ENCODE measurements at regions not wholly inside any gene's neighbourhood (a gene's known extent, or its start where the extent isn't known, plus 50 kb on each side); places are given as distances from the start of the nearest gene placed in this dataset.
A peak's percentile ranks its signal among the peaks of the same experiment; 100 is the strongest.

DNA sequence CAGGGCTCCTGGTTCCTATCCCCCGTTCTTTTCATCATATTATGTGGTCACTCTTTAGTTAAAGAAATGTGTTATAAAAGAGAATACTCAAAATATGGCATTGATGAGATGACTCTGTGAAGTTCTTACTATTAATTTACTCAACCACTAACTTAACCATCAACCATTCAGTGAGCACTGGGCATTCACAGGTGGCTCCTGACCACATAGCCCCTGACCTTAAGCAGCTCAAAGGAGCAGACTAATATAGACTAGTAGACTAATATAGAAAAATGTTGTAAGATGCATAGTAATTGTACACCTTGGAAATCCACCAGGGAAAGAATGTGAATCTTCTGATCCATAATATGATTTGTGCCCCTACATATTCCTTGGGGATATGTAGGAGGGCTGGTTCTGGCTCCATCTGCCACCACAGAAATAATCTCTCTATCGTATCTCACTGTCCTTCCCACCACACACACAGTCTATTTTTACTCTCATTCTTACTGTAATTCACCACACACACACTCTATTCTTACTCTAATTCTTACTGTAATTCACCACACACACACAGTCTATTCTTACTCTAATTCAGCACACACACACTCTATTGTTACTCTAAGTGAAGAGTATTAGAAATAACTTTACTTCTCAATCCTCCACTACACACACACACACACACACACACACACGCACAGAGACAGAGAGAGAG, 188.9 kb upstream of the ITGA4 start:
- no peak for DNase-seq
- Histone ChIP-seq H3K79me2 (ENCODE audit: low read depth) (no peaks in the 10 kb centered on the region), H3K36me3 (ENCODE audit: low read depth) (no peaks in the 10 kb centered on the region), H3K27ac (no peak overlapping the region), H4K20me1 (ENCODE audit: insufficient read depth) (no peaks in the 10 kb centered on the region), H3F3A (ENCODE audit: insufficient read depth, low read depth) (no peaks in the 10 kb centered on the region), H3K9me3 (ENCODE audit: insufficient read depth, low read depth) (no peaks in the 10 kb centered on the region), H3K27me3 (ENCODE audit: insufficient read depth, low read depth) (no peaks in the 10 kb centered on the region), H2AFZ (no peak overlapping the region), H3K4me3 (no peak overlapping the region), H3K4me1 (replicated peaks; ENCODE audit: insufficient read depth) (no peaks in the 10 kb centered on the region), H3K4me2 (no peak overlapping the region), H3K9me2 (ENCODE audit: insufficient read depth) (no peaks in the 10 kb centered on the region)
- POLR2A ChIA-PET (ENCODE audit: unreplicated experiment) = no interaction called here
- CTCF ChIA-PET = no interaction called here
- BruUV-seq (replicated peaks) = no TSS peak
- TF ChIP-seq, protein P1, sequence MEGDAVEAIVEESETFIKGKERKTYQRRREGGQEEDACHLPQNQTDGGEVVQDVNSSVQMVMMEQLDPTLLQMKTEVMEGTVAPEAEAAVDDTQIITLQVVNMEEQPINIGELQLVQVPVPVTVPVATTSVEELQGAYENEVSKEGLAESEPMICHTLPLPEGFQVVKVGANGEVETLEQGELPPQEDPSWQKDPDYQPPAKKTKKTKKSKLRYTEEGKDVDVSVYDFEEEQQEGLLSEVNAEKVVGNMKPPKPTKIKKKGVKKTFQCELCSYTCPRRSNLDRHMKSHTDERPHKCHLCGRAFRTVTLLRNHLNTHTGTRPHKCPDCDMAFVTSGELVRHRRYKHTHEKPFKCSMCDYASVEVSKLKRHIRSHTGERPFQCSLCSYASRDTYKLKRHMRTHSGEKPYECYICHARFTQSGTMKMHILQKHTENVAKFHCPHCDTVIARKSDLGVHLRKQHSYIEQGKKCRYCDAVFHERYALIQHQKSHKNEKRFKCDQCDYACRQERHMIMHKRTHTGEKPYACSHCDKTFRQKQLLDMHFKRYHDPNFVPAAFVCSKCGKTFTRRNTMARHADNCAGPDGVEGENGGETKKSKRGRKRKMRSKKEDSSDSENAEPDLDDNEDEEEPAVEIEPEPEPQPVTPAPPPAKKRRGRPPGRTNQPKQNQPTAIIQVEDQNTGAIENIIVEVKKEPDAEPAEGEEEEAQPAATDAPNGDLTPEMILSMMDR (conservative IDR thresholded peaks at IDR 0.05) = no peak
- TF ChIP-seq EZH2 (IDR thresholded peaks at IDR 0.05; ENCODE audit: low read depth) = no peak
- intact Hi-C loops (cut with micrococcal nuclease; ENCODE audit: unreplicated experiment) = no loop called here

DNA sequence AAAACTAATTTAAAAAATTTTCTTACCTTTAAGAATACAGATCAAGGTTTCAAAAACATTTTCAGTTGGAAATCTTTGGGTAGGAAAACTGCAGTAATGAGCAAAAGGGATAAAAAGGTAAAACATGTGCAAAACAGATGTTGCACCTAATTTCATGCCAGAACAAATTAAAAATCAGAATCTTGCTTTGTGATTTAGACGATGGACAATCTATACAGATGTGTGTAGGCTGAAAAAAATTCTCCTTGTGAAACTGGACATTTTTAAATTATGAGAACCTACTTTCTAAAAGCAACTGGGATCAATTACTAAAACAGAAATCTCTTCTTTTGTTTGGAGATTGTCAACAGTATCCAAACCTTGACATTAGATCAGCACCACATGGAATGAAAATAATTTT, 183.2 kb upstream of the ITGA4 start:
- Histone ChIP-seq H3K36me3 (ENCODE audit: low read depth) (no peaks in the 10 kb centered on the region), H3K4me3 (no peak overlapping the region), H3F3A (ENCODE audit: insufficient read depth, low read depth) (no peaks in the 10 kb centered on the region), H3K27ac (no peak overlapping the region), H3K79me2 (ENCODE audit: low read depth) (no peaks in the 10 kb centered on the region), H4K20me1 (ENCODE audit: insufficient read depth) (no peaks in the 10 kb centered on the region), H3K4me2 (no peak overlapping the region), H3K27me3 (ENCODE audit: insufficient read depth, low read depth) (no peaks in the 10 kb centered on the region), H3K9me3 (ENCODE audit: insufficient read depth, low read depth) (no peaks in the 10 kb centered on the region), H3K9me2 (ENCODE audit: insufficient read depth) (0 out of 2 replicates have a peak, but pooled peaks cover 3% of the 10 kb centered on the region), H3K4me1 (replicated peaks; ENCODE audit: insufficient read depth) (no peaks in the 10 kb centered on the region), H2AFZ (peak overlapping the region; percentile 14; the same call in 1 of the 2 replicates)
- TF ChIP-seq, protein P1 (conservative IDR thresholded peaks at IDR 0.05) = no peak
- no peak for TF ChIP-seq EZH2 (IDR thresholded peaks at IDR 0.05; ENCODE audit: low read depth)
- intact Hi-C loops (cut with micrococcal nuclease; ENCODE audit: unreplicated experiment) = no loop called here
- ChIA-PET CTCF (no interaction called here), POLR2A (ENCODE audit: unreplicated experiment) (no interaction called here)
- no peak for DNase-seq
- no TSS peak for BruUV-seq (replicated peaks)

DNA sequence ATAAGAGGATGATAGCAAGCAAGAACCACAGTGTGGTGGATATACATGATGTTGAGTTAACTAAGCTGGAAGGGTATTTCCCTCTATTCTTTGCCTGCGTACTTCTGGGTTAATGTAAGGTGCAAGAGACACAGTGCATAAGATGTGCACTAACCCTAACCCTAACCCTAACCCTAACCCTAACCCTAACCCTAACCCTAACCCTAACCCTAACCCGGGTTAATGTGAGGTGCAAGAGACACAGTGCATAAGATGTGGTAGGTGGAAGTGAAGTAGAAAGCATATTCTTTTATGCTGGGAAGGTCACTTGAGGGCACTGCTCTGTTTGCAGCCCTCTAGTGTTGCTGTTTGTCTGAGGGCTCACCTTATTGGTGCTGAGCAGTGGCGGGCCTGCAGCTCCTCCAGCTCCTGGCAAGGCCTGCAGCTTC, 181.5 kb upstream of the ITGA4 start:
- Histone ChIP-seq H3K4me1 (replicated peaks; ENCODE audit: insufficient read depth) (no peaks in the 10 kb centered on the region), H3K9me3 (ENCODE audit: insufficient read depth, low read depth) (no peaks in the 10 kb centered on the region), H2AFZ (no peak overlapping the region), H3K9me2 (ENCODE audit: insufficient read depth) (0 out of 2 replicates have a peak, but pooled peaks cover 3% of the 10 kb centered on the region), H3K36me3 (ENCODE audit: low read depth) (no peaks in the 10 kb centered on the region), H3K4me2 (no peak overlapping the region), H3K4me3 (no peak overlapping the region), H3K79me2 (ENCODE audit: low read depth) (no peaks in the 10 kb centered on the region), H4K20me1 (ENCODE audit: insufficient read depth) (no peaks in the 10 kb centered on the region), H3K27ac (no peak overlapping the region), H3F3A (ENCODE audit: insufficient read depth, low read depth) (no peaks in the 10 kb centered on the region), H3K27me3 (ENCODE audit: insufficient read depth, low read depth) (no peaks in the 10 kb centered on the region)
- BruUV-seq (replicated peaks) = no TSS peak
- no peak for DNase-seq
- no peak for TF ChIP-seq EZH2 (IDR thresholded peaks at IDR 0.05; ENCODE audit: low read depth)
- TF ChIP-seq, protein P1 (conservative IDR thresholded peaks at IDR 0.05) = no peak
- POLR2A ChIA-PET (ENCODE audit: unreplicated experiment) = interaction anchor here (0.7 kb wide), 1 partner anchor 1035 kb away, joined by 5 read pairs; no protein-coding TSS in a partner anchor
- CTCF ChIA-PET = no interaction called here
- intact Hi-C loops (cut with micrococcal nuclease; ENCODE audit: unreplicated experiment) = no loop called here
